Gastroesophageal sphincter (tissue), 3 donors: ENCODE measurements at regions not wholly inside any gene's neighbourhood (a gene's known extent, or its start where the extent isn't known, plus 50 kb on each side); places are given as distances from the start of the nearest gene placed in this dataset.

Experiments used
- POLR2AphosphoS5 ChIP-seq: sonication (generic); formaldehyde crosslinking; IDR thresholded peaks from one replicate; pipeline ENCODE4 v1.6.1; 2017; ENCODE audit warnings: antibody characterized with exemption
- TF ChIP-seq, protein P1 (sequence below), 4 experiments: fragments of 200-600 bp in 2 of 4; fragments of 450-650 bp in 2 of 4; sonication (generic) in 1 of 4; IDR thresholded peaks; one replicate each; pipeline ENCODE4 v1.5.1; 2017 to 2019; ENCODE audit warnings: antibody characterized with exemption in 4 of 4, mild to moderate bottlenecking in 2 of 4, moderate library complexity in 2 of 4

DNA sequence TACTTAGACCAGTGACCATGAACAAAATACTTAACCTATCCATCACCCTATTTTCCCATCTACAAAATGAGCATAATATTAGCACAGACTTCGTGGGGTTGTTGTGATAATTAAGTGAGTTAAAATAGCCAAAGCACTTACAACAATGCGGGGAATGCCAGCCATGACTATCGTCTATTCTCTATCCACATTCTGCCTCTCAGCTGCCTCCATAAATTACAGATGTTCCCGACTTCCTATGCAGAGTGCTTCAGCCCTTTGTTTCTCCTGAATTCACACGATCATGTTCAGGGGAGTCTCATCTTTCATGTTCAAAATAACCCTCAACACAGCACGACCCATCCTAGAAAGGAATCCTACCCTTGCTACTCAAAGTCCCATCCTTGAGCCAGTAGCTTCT, 211.6 kb downstream of the EN1 start:
- TF ChIP-seq, protein P1, sequence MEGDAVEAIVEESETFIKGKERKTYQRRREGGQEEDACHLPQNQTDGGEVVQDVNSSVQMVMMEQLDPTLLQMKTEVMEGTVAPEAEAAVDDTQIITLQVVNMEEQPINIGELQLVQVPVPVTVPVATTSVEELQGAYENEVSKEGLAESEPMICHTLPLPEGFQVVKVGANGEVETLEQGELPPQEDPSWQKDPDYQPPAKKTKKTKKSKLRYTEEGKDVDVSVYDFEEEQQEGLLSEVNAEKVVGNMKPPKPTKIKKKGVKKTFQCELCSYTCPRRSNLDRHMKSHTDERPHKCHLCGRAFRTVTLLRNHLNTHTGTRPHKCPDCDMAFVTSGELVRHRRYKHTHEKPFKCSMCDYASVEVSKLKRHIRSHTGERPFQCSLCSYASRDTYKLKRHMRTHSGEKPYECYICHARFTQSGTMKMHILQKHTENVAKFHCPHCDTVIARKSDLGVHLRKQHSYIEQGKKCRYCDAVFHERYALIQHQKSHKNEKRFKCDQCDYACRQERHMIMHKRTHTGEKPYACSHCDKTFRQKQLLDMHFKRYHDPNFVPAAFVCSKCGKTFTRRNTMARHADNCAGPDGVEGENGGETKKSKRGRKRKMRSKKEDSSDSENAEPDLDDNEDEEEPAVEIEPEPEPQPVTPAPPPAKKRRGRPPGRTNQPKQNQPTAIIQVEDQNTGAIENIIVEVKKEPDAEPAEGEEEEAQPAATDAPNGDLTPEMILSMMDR (IDR thresholded peaks at IDR 0.05): no peak
- TF ChIP-seq POLR2AphosphoS5: no peak
